Activated T-helper 1 cell treated with anti-CD3 and anti-CD28 coated beads, Interleukin-2, amount 50 U/mL, for 16 hours (primary cell): ENCODE measurements at regions not wholly inside any gene's neighbourhood (a gene's known extent, or its start where the extent isn't known, plus 50 kb on each side); places are given as distances from the start of the nearest gene placed in this dataset.

ENCODE experiments used
- DNase-seq, 2 donors: peaks; one replicate each; pipeline ENCODE4 v3.0.0-alpha.2; 2020; ENCODE audit warnings: low read depth in 1 of 2, low spot score in 1 of 2

- DNase-seq, result no peak
These were observed 247.5 kb upstream of the TSHZ3 start for GRCh38 chr19:31596751-31597150.

DNA sequence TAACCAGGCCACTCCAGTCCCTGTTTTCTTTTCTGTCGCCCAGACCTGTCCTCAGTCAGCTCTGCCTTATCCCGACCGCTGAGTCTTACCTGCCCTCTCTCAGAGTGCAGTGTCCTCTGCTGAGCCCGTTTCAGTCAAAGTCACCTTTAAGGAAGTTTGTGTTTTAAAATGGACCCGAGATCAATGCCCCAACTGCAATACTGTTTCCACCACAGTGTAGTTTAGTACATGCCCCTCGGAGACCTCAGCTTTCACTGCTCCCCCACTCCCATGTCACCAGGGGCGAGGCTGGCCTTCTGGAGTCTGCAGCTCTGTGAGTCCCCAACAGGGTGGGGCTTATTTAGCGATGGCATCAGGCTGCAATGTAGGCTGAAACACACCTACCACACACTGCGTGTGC lies 248.4 kb upstream of the TSHZ3 start:
- DNase-seq, result no peak

DNA sequence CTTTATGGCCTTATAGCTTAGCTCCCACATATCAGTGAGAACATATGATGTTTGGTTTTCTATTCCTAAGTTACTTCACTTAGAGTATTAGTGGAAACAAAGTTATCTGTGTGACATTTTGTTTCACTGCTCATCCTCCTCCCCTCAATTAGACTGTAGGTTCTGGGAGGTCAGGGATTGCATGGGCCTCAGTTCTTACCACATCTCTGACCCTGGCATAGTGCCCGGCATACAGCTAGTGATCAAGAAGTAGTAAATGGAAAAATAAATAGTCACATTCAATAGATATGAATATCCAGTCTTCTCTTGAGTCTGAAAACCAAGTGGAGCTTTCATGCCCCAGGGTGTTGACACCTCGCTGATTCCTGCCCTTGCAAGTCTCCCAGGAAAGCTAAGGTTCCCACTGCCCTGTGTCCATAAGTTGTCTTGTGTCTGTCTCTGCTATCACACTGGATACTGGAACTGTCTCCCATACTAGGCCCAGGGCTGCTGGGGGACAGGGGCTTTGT lies 249.5 kb upstream of the TSHZ3 start:
- no peak for DNase-seq

DNA sequence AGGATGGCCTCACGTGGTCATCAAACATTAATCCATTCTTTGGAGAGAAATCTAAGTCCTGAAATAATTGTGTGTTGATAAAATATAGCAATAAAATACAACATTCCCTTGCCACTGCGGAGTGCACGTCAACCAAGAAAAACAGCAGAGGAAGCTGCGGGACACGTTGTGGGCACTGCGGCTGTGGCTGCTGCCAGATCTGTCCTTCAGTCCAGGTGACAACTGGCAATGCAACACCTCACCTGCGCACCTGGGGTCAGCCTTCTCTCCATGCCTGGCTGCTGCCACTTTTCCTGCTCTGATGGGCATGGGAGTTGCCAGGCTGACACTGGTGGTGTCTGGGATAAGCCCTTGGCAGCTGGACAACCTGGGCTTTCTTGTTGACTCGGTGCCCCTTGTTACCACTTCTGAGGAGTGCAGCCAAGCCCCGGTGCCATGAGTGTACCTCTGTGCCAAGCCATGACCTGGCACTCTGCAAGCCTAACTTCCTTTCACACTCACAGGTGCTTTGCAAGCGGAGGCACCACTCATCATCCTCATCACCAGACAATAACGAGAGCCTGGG lies 251.6 kb upstream of the TSHZ3 start:
- DNase-seq, result no peak

- no peak for DNase-seq
These were observed 252.6 kb upstream of the TSHZ3 start for GRCh38 chr19:31601855-31602254.

- DNase-seq, result no peak
These were observed 253.3 kb upstream of the TSHZ3 start for GRCh38 chr19:31602548-31602947.

- no peak for DNase-seq
These were observed 255.3 kb upstream of the TSHZ3 start for GRCh38 chr19:31604493-31605040.

DNA sequence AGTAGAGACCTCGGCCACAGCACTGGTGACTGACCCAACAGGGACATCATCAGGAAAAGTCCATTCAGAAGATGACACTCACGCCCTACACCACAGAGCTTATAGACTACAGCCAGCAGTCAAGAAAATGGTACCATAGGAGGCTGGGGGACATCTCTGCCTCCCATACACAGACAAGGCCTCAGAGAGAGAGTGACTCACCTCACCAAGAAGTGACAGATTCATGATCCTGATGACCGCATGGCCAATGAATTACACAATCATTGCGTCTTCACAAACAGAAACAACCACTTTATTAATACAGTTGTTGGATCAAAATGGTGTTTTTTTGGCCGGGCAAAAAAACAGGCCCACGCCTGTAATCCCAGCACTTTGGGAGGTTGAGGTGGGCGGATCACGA lies 260.8 kb upstream of the TSHZ3 start:
- DNase-seq, result no peak

DNA sequence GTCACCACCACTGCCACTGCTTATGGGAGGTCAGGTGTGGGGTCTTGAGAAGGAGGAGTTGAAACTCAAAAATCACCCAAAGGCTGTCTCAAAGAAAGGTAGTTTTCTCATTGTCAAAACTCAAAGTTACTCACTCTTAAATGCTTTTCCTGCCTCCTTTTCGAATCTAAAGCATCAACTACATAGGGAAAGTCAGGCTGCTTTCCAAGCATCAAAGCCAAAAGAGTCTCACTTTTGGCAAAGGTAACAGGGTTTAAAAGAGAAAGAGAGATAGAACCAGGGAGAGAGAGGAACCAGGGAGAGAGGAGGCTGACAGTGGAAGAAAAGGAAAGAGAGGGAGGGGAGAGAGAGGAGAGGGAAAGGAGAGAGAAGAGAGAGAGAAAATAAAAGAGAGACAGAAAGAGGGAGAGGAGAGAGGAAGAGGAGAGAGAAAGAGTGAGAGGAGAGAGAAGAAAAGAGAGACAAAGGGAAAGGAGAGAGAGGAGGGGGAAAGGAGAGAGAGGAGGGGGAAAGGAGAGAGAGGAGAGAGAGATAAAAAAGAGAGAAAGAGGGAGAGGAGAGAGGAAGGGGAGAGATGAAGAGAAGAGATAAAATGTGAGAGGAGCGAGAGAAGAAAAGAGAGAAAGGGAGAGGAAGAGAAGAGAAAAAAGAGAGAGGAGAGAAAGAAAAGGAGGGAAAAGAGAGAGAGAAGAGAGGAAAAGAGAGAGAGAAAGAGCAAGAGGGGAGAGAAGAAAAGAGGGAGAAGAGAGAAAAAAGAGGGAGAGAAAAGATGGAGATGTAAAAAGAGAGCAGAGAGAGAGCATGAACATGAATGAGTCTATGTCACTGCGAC lies 262.0 kb upstream of the TSHZ3 start:
- no peak for DNase-seq

- DNase-seq, result no peak
These were observed 263.6 kb upstream of the TSHZ3 start for GRCh38 chr19:31612873-31613272.

GRCh38 chr19:31613683-31614219 lies 264.5 kb upstream of the TSHZ3 start:
- DNase-seq, result no peak

GRCh38 chr19:31616031-31616430 lies 266.8 kb upstream of the TSHZ3 start:
- DNase-seq, result no peak

DNA sequence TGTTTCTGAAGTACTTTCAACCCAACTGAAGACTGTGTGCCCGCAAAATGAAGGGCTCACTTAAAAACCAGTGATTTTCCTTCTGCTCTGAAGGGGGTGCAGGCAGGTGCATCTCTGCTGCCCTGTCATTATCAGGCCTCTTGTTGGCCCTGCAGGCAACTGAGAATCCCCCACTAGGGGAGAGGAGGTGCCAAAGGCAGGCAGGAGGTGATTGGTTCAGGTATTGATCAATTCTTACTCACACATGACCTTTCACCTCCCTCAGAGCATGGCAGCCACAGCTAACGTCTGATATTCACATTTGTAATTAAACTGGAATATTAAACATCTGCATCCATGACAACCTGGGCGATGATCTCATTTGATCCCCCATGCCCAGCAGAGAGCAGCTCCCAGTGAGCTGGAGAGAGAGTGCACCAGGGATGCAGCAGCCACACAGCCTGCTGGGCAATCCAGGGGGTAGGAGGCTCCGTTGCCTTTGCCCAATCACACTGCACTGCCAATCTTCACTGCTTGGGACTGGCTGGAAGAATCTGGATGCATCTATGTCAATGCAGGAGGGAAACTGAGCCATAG lies 267.9 kb upstream of the TSHZ3 start:
- DNase-seq, result no peak

DNA sequence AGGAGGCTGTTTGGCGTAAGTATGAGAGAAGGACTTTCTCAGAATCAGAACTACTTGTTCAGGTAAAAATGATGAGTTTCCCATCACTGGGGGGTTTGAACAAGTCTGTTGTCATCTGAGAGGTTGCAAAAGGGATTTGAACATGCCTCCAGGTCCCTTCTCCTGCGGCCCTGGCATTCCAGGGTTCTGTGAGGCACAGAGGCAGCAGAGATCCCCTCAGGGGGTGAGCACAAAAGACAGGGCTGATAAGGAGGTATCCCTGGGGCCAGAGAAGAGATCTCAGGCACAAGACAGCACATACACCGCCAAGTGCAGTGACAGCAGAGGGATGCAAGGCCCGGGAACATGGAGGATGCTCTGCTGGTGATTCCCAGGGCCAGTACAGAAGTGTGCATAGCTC lies 275.8 kb upstream of the TSHZ3 start:
- no peak for DNase-seq

DNA sequence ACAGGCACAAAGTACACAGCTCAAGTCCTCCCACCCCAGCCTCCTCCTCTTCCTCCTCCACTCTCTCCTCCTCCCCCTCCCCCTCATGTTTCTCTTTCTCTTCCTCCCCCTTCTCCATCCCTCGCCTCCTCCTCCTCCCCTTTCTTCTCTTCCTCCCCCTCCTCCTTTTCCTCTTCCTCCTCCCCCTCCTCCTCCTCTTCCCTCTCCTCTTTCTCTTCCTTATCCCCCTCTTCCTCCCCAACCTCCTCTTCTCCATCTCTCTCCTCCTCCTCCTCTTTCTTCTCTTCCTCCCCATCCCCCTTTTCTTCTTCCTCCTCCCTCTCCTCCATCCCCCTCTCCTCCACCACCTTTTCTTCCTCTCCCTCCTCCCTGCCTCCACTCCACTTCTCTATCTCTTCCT lies 276.3 kb upstream of the TSHZ3 start:
- no peak for DNase-seq

GRCh38 chr19:31626941-31627340 lies 277.7 kb upstream of the TSHZ3 start:
- DNase-seq, result no peak

- no peak for DNase-seq
These were observed 278.6 kb upstream of the TSHZ3 start for GRCh38 chr19:31627620-31628365.

DNA sequence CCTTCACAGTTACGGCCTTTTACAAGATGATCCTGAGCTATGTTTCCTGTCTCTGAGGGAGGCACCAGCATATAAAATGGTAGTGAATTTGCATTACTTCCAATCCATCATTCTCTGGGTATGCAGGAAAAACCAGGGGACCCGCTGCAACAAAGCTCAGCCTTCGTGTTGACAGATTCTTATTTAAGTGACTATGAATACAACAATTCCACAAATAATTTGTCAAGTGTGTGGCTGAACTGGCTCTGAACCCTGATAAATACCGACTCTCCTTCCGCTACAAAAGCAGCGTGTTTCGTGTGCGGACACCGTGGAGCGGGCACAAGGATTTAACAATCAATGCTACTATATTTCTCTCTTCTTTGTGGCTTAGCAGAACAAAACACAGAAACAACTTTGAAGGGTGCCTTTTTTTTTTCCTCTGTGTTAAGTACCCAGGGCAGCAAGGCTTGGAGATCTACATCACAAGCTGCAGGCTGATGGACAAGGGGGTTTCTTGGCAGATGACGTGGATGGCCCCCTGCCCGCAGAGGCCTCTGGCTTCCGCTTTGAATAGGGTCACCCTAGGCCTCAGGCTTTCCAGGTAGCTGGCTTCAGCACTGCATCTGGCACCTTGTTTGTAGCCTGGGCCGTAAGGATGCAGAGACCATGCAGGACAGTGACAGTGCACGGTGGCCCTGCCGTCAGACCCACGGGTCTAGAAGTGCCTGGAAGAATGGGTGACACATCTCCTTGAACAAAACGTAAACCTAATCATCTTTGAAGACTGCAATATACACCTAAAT lies 280.5 kb upstream of the TSHZ3 start:
- no peak for DNase-seq

DNA sequence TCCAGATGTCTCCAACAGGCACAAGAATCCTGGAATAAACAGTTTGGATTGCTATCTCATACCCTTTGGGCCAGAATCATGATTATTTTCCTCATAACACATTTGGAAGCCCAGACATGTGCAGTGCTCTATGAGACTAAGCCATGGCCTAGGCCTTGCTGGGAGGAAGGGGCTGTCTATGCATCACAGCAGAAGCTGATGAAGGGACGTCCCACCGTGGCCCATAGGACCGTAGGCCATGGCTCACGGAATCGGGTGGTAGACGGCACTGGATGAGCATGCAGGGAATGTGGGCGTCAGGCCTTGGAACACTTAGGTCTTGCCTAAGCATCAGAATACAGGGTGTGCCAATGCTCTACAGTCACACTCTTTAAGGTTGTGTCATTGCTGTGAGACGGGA lies 283.8 kb upstream of the TSHZ3 start:
- no peak for DNase-seq

DNA sequence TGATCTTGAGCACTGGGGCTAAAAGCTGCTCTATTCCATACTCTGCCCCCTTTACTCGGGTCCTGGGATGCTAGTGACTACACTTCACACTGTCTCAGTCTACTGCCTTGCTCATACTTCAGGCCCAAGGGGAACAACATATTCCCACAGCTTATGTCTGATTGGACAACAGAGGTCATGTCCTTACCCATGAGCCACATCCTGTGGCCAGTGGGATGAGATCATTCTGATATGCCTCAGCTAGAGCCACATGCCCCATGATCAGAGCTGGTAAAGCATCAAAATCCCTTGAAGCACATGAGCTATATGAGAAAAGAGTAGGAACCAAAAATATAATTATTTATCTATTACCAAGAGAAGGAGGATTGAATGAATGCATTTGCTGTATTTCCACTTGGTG lies 290.1 kb upstream of the TSHZ3 start:
- DNase-seq, result no peak
